Thyroid gland (tissue), 4 donors: ENCODE measurements at regions not wholly inside any gene's neighbourhood (a gene's known extent, or its start where the extent isn't known, plus 50 kb on each side); places are given as distances from the start of the nearest gene placed in this dataset.

Source experiments
- DNase-seq, 2 donors: peaks; one replicate each; pipeline ENCODE4 v3.0.0-alpha.2; 2019
- H3K27ac ChIP-seq, 3 donors: fragments of 200-600 bp; sonication (generic); 1 replicate in 2 of 3; 2 replicates in 1 of 3; pipeline ENCODE4 v1.5.1; 2016 to 2019; ENCODE audit warnings: mild to moderate bottlenecking in 1 of 3, moderate library complexity in 1 of 3
- H3K27me3 ChIP-seq: fragments of 200-600 bp; sonication (generic); one replicate; pipeline ENCODE4 v1.5.1; 2019
- H3K36me3 ChIP-seq, 2 donors: fragments of 200-600 bp; sonication (generic); one replicate each; pipeline ENCODE4 v1.5.1; 2016 to 2019
- H3K4me1 ChIP-seq, 2 donors: fragments of 200-600 bp; sonication (generic); one replicate each; pipeline ENCODE4 v1.5.1; 2017 to 2019
- H3K4me3 ChIP-seq, 3 donors: fragments of 200-600 bp; sonication (generic); replicated peaks in 1 of 3; 1 replicate in 2 of 3; 2 replicates in 1 of 3; pipeline ENCODE4 v1.5.1; 2016; ENCODE audit warnings: mild to moderate bottlenecking in 1 of 3
- H3K9me3 ChIP-seq: fragments of 200-600 bp; sonication (generic); one replicate; pipeline ENCODE4 v1.5.1; 2017
- CTCF ChIP-seq, 6 experiments: fragments of 200-600 bp in 3 of 6; fragments of 450-650 bp in 3 of 6; sonication (generic) in 3 of 6; IDR thresholded peaks; one replicate each; pipeline ENCODE4 v1.5.1; 2016 to 2019; ENCODE audit warnings: antibody characterized with exemption in 6 of 6, mild to moderate bottlenecking in 2 of 6, inconsistent platforms in 1 of 6, moderate library complexity in 1 of 6
- POLR2A ChIP-seq, 2 donors: fragments of 450-650 bp; IDR thresholded peaks; one replicate each; pipeline ENCODE4 v1.6.1; 2017; ENCODE audit warnings: antibody characterized with exemption in 2 of 2, mild to moderate bottlenecking in 2 of 2, moderate library complexity in 1 of 2
- WGBS, 2 donors: methylation state at CpG; one replicate each; pipeline ENCODE4 v1.1.5; 2017; 5-methylcytosine and 5-hydroxymethylcytosine counted together
- intact Hi-C: fragments of 100-400 bp; cut with DNase I; formaldehyde crosslinking; loops from one replicate; pipeline ENCODE4 v1.15.1; 2023

DNA sequence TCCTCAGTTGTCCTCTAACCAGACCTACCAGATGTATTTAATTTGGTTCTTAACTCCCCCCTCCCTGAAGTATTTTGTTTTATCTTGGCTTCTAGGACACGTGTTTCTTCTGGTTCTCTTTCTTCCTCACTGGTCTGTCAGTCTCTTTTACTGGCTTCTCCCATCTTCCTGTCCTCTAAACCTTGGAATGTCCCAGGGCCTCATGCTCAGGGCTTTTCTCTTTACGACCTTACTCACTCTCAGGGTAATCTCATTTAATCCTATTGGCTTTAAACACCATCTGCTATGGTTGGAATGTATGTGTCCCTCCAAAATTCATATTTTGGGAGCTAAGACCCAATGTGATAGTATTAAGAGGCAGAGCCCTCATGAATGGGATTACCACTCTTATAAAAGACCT is 418.2 kb upstream of the PODXL start:
- Histone ChIP-seq H3K27me3 (no peaks in the 10 kb centered on the region), H3K36me3 (no peaks in the 10 kb centered on the region), H3K4me1 (no peaks in the 10 kb centered on the region), H3K4me3 (no peak overlapping the region), H3K27ac (no peak overlapping the region), H3K9me3 (no peaks in the 10 kb centered on the region)
- no peak for TF ChIP-seq POLR2A (IDR thresholded peaks at IDR 0.05)
- TF ChIP-seq CTCF (IDR thresholded peaks at IDR 0.05): no peak
- 62 to 76% methylated on average over 2 of the region's 2 CpGs for WGBS, 2 donors
- intact Hi-C loops: no loop called here
- DNase-seq: no peak

DNA sequence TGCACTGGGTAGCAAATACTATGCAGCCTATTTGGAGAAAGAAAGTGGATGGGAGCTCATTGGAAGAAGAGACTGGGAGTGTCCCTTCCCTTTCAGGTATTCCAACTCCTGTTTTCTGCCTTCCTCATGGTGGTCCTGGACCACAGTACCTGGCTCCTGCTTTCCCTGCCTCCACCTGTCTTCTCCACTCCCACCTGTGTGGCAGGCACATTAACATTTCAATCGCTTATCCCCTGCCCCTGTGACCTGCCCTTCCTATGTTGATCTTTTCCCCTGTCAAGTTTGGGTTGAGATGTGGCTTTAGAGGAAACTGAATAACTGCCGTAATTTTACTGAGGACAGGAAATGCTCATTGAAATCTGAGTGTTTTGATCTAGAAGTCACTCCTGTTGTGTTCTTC is 415.8 kb upstream of the PODXL start:
- WGBS, 2 donors: 55 to 61% methylated on average over 2 of the region's 2 CpGs
- Histone ChIP-seq H3K27ac (no peak overlapping the region), H3K4me3 (no peak overlapping the region), H3K9me3 (no peaks in the 10 kb centered on the region), H3K27me3 (no peaks in the 10 kb centered on the region), H3K36me3 (no peaks in the 10 kb centered on the region), H3K4me1 (no peaks in the 10 kb centered on the region)
- no peak for TF ChIP-seq CTCF (IDR thresholded peaks at IDR 0.05)
- no peak for TF ChIP-seq POLR2A (IDR thresholded peaks at IDR 0.05)
- intact Hi-C loops: no loop called here
- no peak for DNase-seq

DNA sequence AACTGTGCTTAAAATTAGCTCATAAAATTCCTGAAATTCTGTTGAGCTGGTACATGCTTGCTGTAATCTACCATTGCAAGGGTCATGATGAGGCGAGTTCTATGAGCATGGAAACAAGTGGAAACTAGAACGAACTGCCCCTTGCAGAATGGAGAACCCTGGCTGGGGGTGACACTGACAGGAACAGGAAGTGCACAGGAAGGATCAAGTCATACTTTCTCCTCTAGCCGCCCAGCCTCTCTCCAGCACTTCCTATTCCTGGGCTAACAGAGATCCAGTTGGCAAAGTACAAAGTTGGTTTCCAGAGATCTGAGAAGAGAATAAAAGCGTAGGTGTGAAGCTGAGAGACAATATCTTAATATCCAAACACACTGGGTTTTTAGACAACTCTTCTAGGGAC is 414.2 kb upstream of the PODXL start:
- no peaks in the 10 kb centered on the region for H3K27me3 ChIP-seq
- H3K36me3 ChIP-seq: no peaks in the 10 kb centered on the region
- no peaks in the 10 kb centered on the region for H3K9me3 ChIP-seq
- H3K27ac ChIP-seq: no peak overlapping the region
- 75 to 81% methylated on average over 4 of the region's 4 CpGs for WGBS, 2 donors
- intact Hi-C loops: no loop called here
- DNase-seq: no peak
- H3K4me1 ChIP-seq: no peaks in the 10 kb centered on the region
- TF ChIP-seq CTCF (IDR thresholded peaks at IDR 0.05) (no peak), POLR2A (IDR thresholded peaks at IDR 0.05) (no peak)
- no peak overlapping the region for H3K4me3 ChIP-seq

GRCh38 chr7:131969560-131969959 is 413.1 kb upstream of the PODXL start:
- Histone ChIP-seq H3K4me1 (no peaks in the 10 kb centered on the region), H3K27me3 (no peaks in the 10 kb centered on the region), H3K27ac (no peak overlapping the region), H3K4me3 (no peak overlapping the region), H3K36me3 (no peaks in the 10 kb centered on the region), H3K9me3 (no peaks in the 10 kb centered on the region)
- WGBS, 2 donors: 95 to 96% methylated on average over 4 of the region's 4 CpGs
- no peak for DNase-seq
- TF ChIP-seq CTCF (IDR thresholded peaks at IDR 0.05) (no peak), POLR2A (IDR thresholded peaks at IDR 0.05) (no peak)
- intact Hi-C loops: no loop called here

DNA sequence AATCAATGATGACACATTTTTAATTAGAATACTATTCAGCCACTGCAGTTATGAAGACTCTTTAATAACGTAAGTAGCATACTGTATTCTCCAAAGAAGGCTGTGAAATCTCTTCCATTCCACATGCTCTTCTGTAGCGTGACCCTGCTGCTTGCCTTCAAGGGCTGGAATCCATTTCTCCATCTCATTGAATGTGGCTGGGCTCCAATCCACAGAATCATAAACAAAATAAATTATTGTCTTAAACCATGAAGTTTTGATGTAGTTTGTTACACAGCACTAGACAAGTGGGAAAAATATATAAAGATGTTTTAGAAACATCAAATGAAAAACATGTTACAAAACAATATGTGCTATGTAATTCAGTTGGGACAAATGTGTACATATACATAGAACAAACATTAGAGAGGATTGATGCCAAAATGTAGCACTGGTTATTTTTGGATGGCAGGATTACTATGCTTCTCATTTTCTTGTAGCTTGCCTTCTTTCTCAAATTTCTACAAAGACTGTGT is 410.8 kb upstream of the PODXL start:
- Histone ChIP-seq H3K27ac (no peak overlapping the region), H3K4me1 (no peaks in the 10 kb centered on the region), H3K36me3 (no peaks in the 10 kb centered on the region), H3K27me3 (no peaks in the 10 kb centered on the region), H3K4me3 (no peak overlapping the region), H3K9me3 (no peaks in the 10 kb centered on the region)
- no peak for DNase-seq
- 71 to 79% methylated on average over 2 of the region's 2 CpGs for WGBS, 2 donors
- intact Hi-C loops: no loop called here
- TF ChIP-seq POLR2A (IDR thresholded peaks at IDR 0.05) (no peak), CTCF (IDR thresholded peaks at IDR 0.05) (no peak)
